NCI-H1092 (cell line): ENCODE measurements at regions not wholly inside any gene's neighbourhood (a gene's known extent, or its start where the extent isn't known, plus 50 kb on each side); places are given as distances from the start of the nearest gene placed in this dataset.
"Not testable (repeated sequence)": the region's sequence is repeated elsewhere in the genome, so short reads cannot be mapped to it uniquely, and the experiment has no call there.

Experiments used
- DNase-seq: peaks from one replicate; lab custom pipeline; 2025; lab: John Stamatoyannopoulos, UW

GRCh38 chr5:102048940-102049339 is 247.1 kb downstream of the SLCO4C1 start:
- no peak for DNase-seq

GRCh38 chr5:102047073-102047472 is 249.0 kb downstream of the SLCO4C1 start:
- DNase-seq, result not testable (repeated sequence)

GRCh38 chr5:102040326-102040725 is 255.8 kb downstream of the SLCO4C1 start:
- no peak for DNase-seq

- DNase-seq, result no peak
These were observed 259.2 kb downstream of the SLCO4C1 start for GRCh38 chr5:102036927-102037326.

- DNase-seq, result no peak
These were observed 264.4 kb downstream of the SLCO4C1 start for GRCh38 chr5:102031711-102032110.

GRCh38 chr5:102018690-102019089 is 277.4 kb downstream of the SLCO4C1 start:
- no peak for DNase-seq

- no peak for DNase-seq
These were observed 277.8 kb downstream of the SLCO4C1 start for GRCh38 chr5:102018279-102018678.

GRCh38 chr5:102014371-102014770 is 281.7 kb downstream of the SLCO4C1 start:
- no peak for DNase-seq

GRCh38 chr5:102010644-102011043 is 285.4 kb downstream of the SLCO4C1 start:
- no peak for DNase-seq

- DNase-seq, result no peak
These were observed 298.8 kb downstream of the SLCO4C1 start for GRCh38 chr5:101997235-101997634.

GRCh38 chr5:101995585-101995984 is 300.5 kb downstream of the SLCO4C1 start:
- DNase-seq, result no peak

- DNase-seq, result no peak
These were observed 304.6 kb downstream of the SLCO4C1 start for GRCh38 chr5:101991486-101991885.

- no peak for DNase-seq
These were observed 306.4 kb downstream of the SLCO4C1 start for GRCh38 chr5:101989659-101990058.

GRCh38 chr5:101977729-101978345 is 318.2 kb downstream of the SLCO4C1 start:
- peak; percentile 26 for DNase-seq

- DNase-seq, result no peak
These were observed 319.2 kb downstream of the SLCO4C1 start for GRCh38 chr5:101976933-101977332.

GRCh38 chr5:101969742-101970141 is 326.3 kb downstream of the SLCO4C1 start:
- DNase-seq, result no peak

- DNase-seq, result no peak
These were observed 329.6 kb downstream of the SLCO4C1 start for GRCh38 chr5:101966476-101966875.

GRCh38 chr5:101955891-101956290 is 340.2 kb downstream of the SLCO4C1 start:
- DNase-seq, result no peak

GRCh38 chr5:101950019-101950418 is 346.1 kb downstream of the SLCO4C1 start:
- DNase-seq, result no peak

- no peak for DNase-seq
These were observed 347.5 kb downstream of the SLCO4C1 start for GRCh38 chr5:101948615-101949014.

- DNase-seq, result no peak
These were observed 352.3 kb downstream of the SLCO4C1 start for GRCh38 chr5:101943784-101944183.

- no peak for DNase-seq
These were observed 353.7 kb downstream of the SLCO4C1 start for GRCh38 chr5:101942321-101942882.

GRCh38 chr5:101937041-101937440 is 359.0 kb downstream of the SLCO4C1 start:
- no peak for DNase-seq

- DNase-seq, result no peak
These were observed 361.0 kb downstream of the SLCO4C1 start for GRCh38 chr5:101935086-101935485.
